ENCODE measurements at regions not wholly inside any gene's neighbourhood (a gene's known extent, or its start where the extent isn't known, plus 50 kb on each side); places are given as distances from the start of the nearest gene placed in this dataset.

- TF ChIP-seq CTCF (IDR thresholded peaks at IDR 0.05) (no peak), POLR2A (IDR thresholded peaks at IDR 0.05) (no peak)
Measured at GRCh38 chr12:46064548-46064947, 74.2 kb upstream of the SCAF11 start.

Measured in right lobe of liver (tissue), 4 donors.